Endothelial cell of umbilical vein (primary cell): ENCODE measurements at regions not wholly inside any gene's neighbourhood (a gene's known extent, or its start where the extent isn't known, plus 50 kb on each side); places are given as distances from the start of the nearest gene placed in this dataset.

Source experiments
- BruUV-seq: library from RNA; stranded (reverse); fragments of 400-500 nt; replicated peaks from 2 replicates; lab custom pipeline; 2021; lab: Mats Ljungman, UMichigan
- CTCF ChIA-PET: fragments of 300-600, 350-600 bp; sonication (Branson Sonifier 250); formaldehyde crosslinking; loops from one replicate; lab custom pipeline; 2021; ENCODE audit warnings: antibody characterized with exemption, inconsistent platforms; lab: Charles Lee
- POLR2A ChIA-PET: fragments of 300-600, 350-600 bp; sonication (Branson Sonifier 250); formaldehyde crosslinking; loops from one replicate; lab custom pipeline; 2021; ENCODE audit warnings: antibody characterized with exemption, inconsistent platforms; lab: Charles Lee
- DNase-seq: peaks from one replicate; pipeline ENCODE4 v3.0.0-alpha.2; 2011; ENCODE audit warnings: low read depth, low spot score
- FAIRE-seq: peaks from 2 replicates; lab custom pipeline; 2011; peaks lifted over from hg19 to GRCh38; lab: Jason Lieb, UNC
- H2AFZ ChIP-seq: 2 replicates; pipeline ENCODE4 v1.6.0; 2012; ENCODE audit warnings: low read depth, low read length, control low read depth, inconsistent platforms
- H3K27ac ChIP-seq: 2 replicates; pipeline ENCODE4 v1.5.1; 2011; ENCODE audit warnings: low read depth, mild to moderate bottlenecking, control low read depth, low read length, moderate library complexity; ENCODE audit not compliant: insufficient read depth
- H3K27me3 ChIP-seq, 2 experiments: 2 replicates each; pipeline versions ENCODE4 v1.6.0 to v1.6.1; 2011; ENCODE audit warnings: low read length in 2 of 2, mixed read lengths in 1 of 2; ENCODE audit not compliant: control insufficient read depth in 2 of 2, insufficient read depth in 2 of 2
- H3K36me3 ChIP-seq, 2 experiments: 2 replicates in 1 of 2; 3 replicates in 1 of 2; pipeline ENCODE4 v1.5.1; 2011; ENCODE audit warnings: low read length in 2 of 2, mild to moderate bottlenecking in 1 of 2, moderate library complexity in 1 of 2; ENCODE audit not compliant: control insufficient read depth in 2 of 2, insufficient read depth in 2 of 2; ENCODE audit errors: extremely low read depth in 1 of 2
- H3K4me1 ChIP-seq: 3 replicates; pipeline ENCODE4 v1.5.1; 2011; ENCODE audit warnings: mild to moderate bottlenecking, low read length; ENCODE audit not compliant: control insufficient read depth, insufficient read depth; ENCODE audit errors: extremely low read depth
- H3K4me2 ChIP-seq: 2 replicates; pipeline ENCODE4 v1.6.1; 2011; ENCODE audit warnings: low read length, control low read depth, mixed read lengths; ENCODE audit not compliant: insufficient read depth
- H3K4me3 ChIP-seq, 3 experiments: fragments of 200-600 bp in 1 of 3; sonication (generic), shearing (Covaris generic) in 1 of 3; replicated peaks in 1 of 3; 2 replicates each; pipeline ENCODE4 v1.5.1; 2011 to 2016; ENCODE audit warnings: control low read depth in 3 of 3, low read length in 3 of 3, mild to moderate bottlenecking in 2 of 3, inconsistent platforms in 1 of 3, low read depth in 1 of 3, moderate library complexity in 1 of 3; ENCODE audit not compliant: insufficient read depth in 1 of 3
- H3K79me2 ChIP-seq: 2 replicates; pipeline ENCODE4 v1.6.0; 2012; ENCODE audit warnings: low read length, inconsistent platforms; ENCODE audit not compliant: control insufficient read depth, insufficient read depth
- H3K9ac ChIP-seq: replicated peaks from 2 replicates; pipeline ENCODE3; 2011; ENCODE audit warnings: low read length, control low read depth; ENCODE audit not compliant: insufficient read depth; ENCODE audit errors: extremely low read depth
- H3K9me1 ChIP-seq: replicated peaks from 3 replicates; pipeline ENCODE4 v1.6.0; 2011; ENCODE audit warnings: mild to moderate bottlenecking, low read length; ENCODE audit not compliant: control insufficient read depth, insufficient read depth; ENCODE audit errors: extremely low read depth
- H3K9me3 ChIP-seq: replicated peaks from 2 replicates; pipeline ENCODE4 v1.5.1; 2012; ENCODE audit warnings: low read length, inconsistent platforms; ENCODE audit not compliant: control insufficient read depth, insufficient read depth
- H4K20me1 ChIP-seq: replicated peaks from 2 replicates; pipeline ENCODE3; 2011; ENCODE audit warnings: mild to moderate bottlenecking, low read length; ENCODE audit not compliant: control insufficient read depth, insufficient read depth; ENCODE audit errors: extremely low read depth
- EZH2 ChIP-seq: IDR thresholded peaks from 2 replicates; pipeline ENCODE4 v1.6.1; 2012; ENCODE audit warnings: borderline replicate concordance, low read depth, mild to moderate bottlenecking, moderate library complexity, low read length, inconsistent platforms; ENCODE audit not compliant: severe bottlenecking
- FOS ChIP-seq: IDR thresholded peaks from 2 replicates; pipeline ENCODE4 v1.6.1; 2011; ENCODE audit warnings: mild to moderate bottlenecking, low read length, moderate library complexity, borderline replicate concordance; ENCODE audit not compliant: insufficient read depth
- GATA2 ChIP-seq: IDR thresholded peaks from 2 replicates; pipeline ENCODE4 v1.7.0; 2011; ENCODE audit warnings: low read depth, mild to moderate bottlenecking, moderate library complexity, mixed read lengths, low read length; ENCODE audit not compliant: insufficient read length, insufficient read depth
- JUN ChIP-seq: IDR thresholded peaks from 2 replicates; pipeline ENCODE4 v1.6.1; 2011; ENCODE audit warnings: borderline replicate concordance, low read depth; ENCODE audit not compliant: insufficient read length, insufficient read depth
- MYC ChIP-seq: IDR thresholded peaks from one replicate; pipeline ENCODE4 v1.6.1; 2011; ENCODE audit warnings: mild to moderate bottlenecking, low read depth, low read length
- POLR2A ChIP-seq: IDR thresholded peaks from 2 replicates; pipeline ENCODE4 v1.6.1; 2012; ENCODE audit warnings: low read depth, mild to moderate bottlenecking, control low read depth, low read length
- POLR2AphosphoS5 ChIP-seq: IDR thresholded peaks from 2 replicates; pipeline ENCODE4 v1.6.1; 2012; ENCODE audit warnings: low read depth, mild to moderate bottlenecking, control low read depth, low read length, moderate library complexity; ENCODE audit not compliant: insufficient read depth
- dilution Hi-C: fragments of 300-500 bp; cut with MboI; formaldehyde crosslinking; loops from one replicate; pipeline ENCODE4 v1.15.0; 2019; ENCODE audit warnings: low sequenced_read_pairs; ENCODE audit not compliant: extremely low pct_ligation_motif_present
- intact Hi-C: fragments of 100-400 bp; cut with micrococcal nuclease; formaldehyde crosslinking; loops from one replicate; pipeline ENCODE4 v1.10.0; 2022
- TF ChIP-seq, protein P1 (sequence below): IDR thresholded peaks from 2 replicates; pipeline ENCODE4 v1.6.1; 2011; ENCODE audit not compliant: insufficient read depth, insufficient read length
- TF ChIP-seq, protein P2 (sequence below), 2 donors: IDR thresholded peaks; 1 replicate in 1 of 2; 2 replicates in 1 of 2; pipeline ENCODE4 v1.5.1; 2011; ENCODE audit warnings: low read length in 2 of 2, mild to moderate bottlenecking in 2 of 2, moderate library complexity in 2 of 2, control low read depth in 1 of 2, inconsistent platforms in 1 of 2, low read depth in 1 of 2; ENCODE audit not compliant: insufficient read depth in 1 of 2; ENCODE audit errors: extremely low read depth in 1 of 2

DNA sequence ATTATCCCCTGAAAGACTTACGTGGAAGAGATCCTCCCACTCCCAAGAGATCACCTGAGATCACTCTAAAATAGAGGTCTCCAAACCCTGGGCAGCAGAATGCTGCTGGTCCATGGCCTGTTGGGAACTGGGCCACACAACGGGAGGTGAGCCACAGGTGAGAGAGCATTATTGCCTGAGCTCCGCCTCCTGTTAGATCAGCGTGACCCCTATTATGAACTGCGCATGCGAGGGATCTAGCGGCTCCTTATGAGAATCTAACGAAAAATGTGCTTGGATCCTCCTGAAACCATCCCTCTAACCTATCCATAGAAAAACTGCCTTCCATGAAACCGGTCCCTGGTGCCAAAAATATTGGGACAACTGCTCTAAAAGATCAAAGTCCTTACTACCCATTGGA is 1057.4 kb downstream of the EPHA7 start:
- Histone ChIP-seq H3K4me2 (no peak overlapping the region), H4K20me1 (no peaks in the 10 kb centered on the region), H3K4me3 (no peak overlapping the region), H3K9me1 (no peaks in the 10 kb centered on the region), H3K27me3 (no peaks in the 10 kb centered on the region), H3K79me2 (no peaks in the 10 kb centered on the region), H3K36me3 (no peaks in the 10 kb centered on the region), H3K9me3 (no peaks in the 10 kb centered on the region), H2AFZ (no peak overlapping the region), H3K9ac (no peak overlapping the region), H3K4me1 (no peaks in the 10 kb centered on the region), H3K27ac (no peak overlapping the region)
- dilution Hi-C loops (no loop called here), intact Hi-C loops (no loop called here)
- ChIA-PET POLR2A (no interaction called here), CTCF (interaction anchor here (0.9 to 1.7 kb wide), 4 partner anchors 9 to 15 kb away, joined by 3 to 4 read pairs (median 4); no protein-coding TSS in a partner anchor)
- no peak for FAIRE-seq
- BruUV-seq = no TSS peak
- DNase-seq = no peak
- no peak for TF ChIP-seq EZH2
- TF ChIP-seq, protein P1, sequence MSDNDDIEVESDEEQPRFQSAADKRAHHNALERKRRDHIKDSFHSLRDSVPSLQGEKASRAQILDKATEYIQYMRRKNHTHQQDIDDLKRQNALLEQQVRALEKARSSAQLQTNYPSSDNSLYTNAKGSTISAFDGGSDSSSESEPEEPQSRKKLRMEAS = no peak
- TF ChIP-seq JUN = no peak
- no peak for TF ChIP-seq POLR2AphosphoS5

DNA sequence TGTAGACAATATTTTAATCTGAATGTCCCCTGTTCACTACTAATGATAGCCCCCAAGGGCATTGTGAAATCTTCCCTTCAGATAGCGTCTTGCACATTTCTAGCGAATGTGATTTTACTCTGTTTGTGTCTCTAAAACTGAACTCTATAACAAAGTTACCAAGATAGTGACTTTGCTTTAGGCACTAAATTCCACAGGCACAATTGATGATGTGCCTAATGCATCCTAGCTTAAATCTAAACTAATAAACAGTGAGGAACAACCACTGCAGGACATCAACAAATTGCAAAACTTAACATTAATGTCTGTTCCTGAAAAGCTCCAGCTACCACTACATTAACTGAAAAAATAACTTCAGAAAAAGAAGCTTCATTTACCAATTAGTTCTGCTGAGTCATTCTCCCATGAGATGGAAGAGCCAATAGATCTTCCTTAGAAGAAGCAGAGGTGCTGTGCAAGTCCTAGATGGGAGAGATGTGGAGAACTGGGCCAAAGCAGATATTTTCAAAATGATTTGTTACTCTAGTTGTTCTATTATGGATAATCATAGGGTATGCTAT is 1065.0 kb downstream of the EPHA7 start:
- no peak overlapping the region for H3K27ac ChIP-seq
- H3K36me3 ChIP-seq = no peaks in the 10 kb centered on the region
- POLR2A ChIA-PET = no interaction called here
- H2AFZ ChIP-seq = peak overlapping the region; percentile 13
- H3K4me3 ChIP-seq = no peak overlapping the region
- H3K79me2 ChIP-seq = no peaks in the 10 kb centered on the region
- intact Hi-C loops (loop anchor here (10.0 kb wide), 1 partner anchor 290 kb away; no protein-coding TSS in a partner anchor), dilution Hi-C loops (no loop called here)
- DNase-seq (no peak), FAIRE-seq (no peak)
- no peaks in the 10 kb centered on the region for H4K20me1 ChIP-seq
- no peaks in the 10 kb centered on the region for H3K27me3 ChIP-seq
- no peaks in the 10 kb centered on the region for H3K4me1 ChIP-seq
- TF ChIP-seq MYC (no peak), JUN (no peak), GATA2 (no peak), FOS (no peak), POLR2AphosphoS5 (no peak), EZH2 (no peak), POLR2A (no peak)
- TF ChIP-seq, protein P1 = no peak
- TF ChIP-seq, protein P2, sequence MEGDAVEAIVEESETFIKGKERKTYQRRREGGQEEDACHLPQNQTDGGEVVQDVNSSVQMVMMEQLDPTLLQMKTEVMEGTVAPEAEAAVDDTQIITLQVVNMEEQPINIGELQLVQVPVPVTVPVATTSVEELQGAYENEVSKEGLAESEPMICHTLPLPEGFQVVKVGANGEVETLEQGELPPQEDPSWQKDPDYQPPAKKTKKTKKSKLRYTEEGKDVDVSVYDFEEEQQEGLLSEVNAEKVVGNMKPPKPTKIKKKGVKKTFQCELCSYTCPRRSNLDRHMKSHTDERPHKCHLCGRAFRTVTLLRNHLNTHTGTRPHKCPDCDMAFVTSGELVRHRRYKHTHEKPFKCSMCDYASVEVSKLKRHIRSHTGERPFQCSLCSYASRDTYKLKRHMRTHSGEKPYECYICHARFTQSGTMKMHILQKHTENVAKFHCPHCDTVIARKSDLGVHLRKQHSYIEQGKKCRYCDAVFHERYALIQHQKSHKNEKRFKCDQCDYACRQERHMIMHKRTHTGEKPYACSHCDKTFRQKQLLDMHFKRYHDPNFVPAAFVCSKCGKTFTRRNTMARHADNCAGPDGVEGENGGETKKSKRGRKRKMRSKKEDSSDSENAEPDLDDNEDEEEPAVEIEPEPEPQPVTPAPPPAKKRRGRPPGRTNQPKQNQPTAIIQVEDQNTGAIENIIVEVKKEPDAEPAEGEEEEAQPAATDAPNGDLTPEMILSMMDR (IDR thresholded peaks at IDR 0.05; ENCODE audit: extremely low read depth in 1 of 2, insufficient read depth in 1 of 2, low read depth in 1 of 2, low read length in 2 of 2) = no peak
- H3K9me1 ChIP-seq = no peaks in the 10 kb centered on the region
- no peaks in the 10 kb centered on the region for H3K9me3 ChIP-seq
- no peak overlapping the region for H3K9ac ChIP-seq
- CTCF ChIA-PET = interaction anchor here (1.4 to 1.6 kb wide), 2 partner anchors 8 to 10 kb away, joined by 4 to 6 read pairs; no protein-coding TSS in a partner anchor
- no TSS peak for BruUV-seq
- no peak overlapping the region for H3K4me2 ChIP-seq
